Fibroblast of lung (primary cell): ENCODE measurements at regions not wholly inside any gene's neighbourhood (a gene's known extent, or its start where the extent isn't known, plus 50 kb on each side); places are given as distances from the start of the nearest gene placed in this dataset.

Source experiments
- CTCF ChIP-seq, 2 donors: IDR thresholded peaks in 1 of 2; conservative IDR thresholded peaks in 1 of 2; 1 replicate in 1 of 2; 2 replicates in 1 of 2; pipeline ENCODE4 v1.5.1; 2011 to 2012; ENCODE audit warnings: low read length in 2 of 2, control low read depth in 1 of 2, inconsistent platforms in 1 of 2, low read depth in 1 of 2, mild to moderate bottlenecking in 1 of 2
- EZH2 ChIP-seq: IDR thresholded peaks from 2 replicates; pipeline ENCODE4 v1.5.1; 2012; ENCODE audit warnings: low read length, control low read depth, mild to moderate bottlenecking; ENCODE audit errors: missing control alignments

- no peak for TF ChIP-seq CTCF (conservative IDR thresholded peaks at IDR 0.05 in 1 of 2, IDR thresholded peaks at IDR 0.05 in 1 of 2; ENCODE audit: low read depth in 1 of 2, low read length in 2 of 2)
- TF ChIP-seq EZH2, result no peak
These were observed 1781.9 kb upstream of the MIR17HG start for GRCh38 chr13:89565476-89566100.
